ENCODE measurements at regions not wholly inside any gene's neighbourhood (a gene's known extent, or its start where the extent isn't known, plus 50 kb on each side); places are given as distances from the start of the nearest gene placed in this dataset.

DNA sequence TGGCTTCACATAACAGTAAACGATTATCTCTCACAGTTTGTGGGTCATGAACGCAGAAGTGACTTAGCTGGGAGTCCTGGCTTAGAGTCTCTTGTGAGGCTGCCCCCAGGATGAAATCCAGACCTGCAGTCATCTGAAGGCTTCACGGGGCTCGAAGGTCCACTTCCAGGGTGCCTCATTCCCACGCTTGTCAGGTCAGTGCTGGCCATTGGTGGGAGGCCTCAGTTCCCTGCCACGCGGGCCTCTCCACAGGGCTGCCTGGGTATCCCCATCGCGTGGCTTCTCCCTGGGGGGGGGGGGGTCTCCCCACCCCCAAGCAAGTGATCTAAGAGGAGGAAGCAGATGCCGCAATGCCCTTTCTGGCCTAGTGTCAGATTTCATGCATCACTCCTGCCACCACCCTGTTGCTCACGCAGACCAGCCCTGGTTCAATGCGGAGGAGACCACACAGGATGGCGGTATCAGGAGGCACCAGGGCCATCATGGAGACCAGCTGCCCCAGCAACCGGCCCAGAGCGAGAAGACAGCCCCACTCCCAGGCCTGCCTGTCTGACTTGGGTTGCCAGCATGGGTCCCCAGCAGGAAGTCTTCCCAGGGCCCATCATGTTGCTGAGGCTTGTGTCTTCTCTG is 77.3 kb upstream of the CDH5 start:
- no peak for DNase-seq

DNA sequence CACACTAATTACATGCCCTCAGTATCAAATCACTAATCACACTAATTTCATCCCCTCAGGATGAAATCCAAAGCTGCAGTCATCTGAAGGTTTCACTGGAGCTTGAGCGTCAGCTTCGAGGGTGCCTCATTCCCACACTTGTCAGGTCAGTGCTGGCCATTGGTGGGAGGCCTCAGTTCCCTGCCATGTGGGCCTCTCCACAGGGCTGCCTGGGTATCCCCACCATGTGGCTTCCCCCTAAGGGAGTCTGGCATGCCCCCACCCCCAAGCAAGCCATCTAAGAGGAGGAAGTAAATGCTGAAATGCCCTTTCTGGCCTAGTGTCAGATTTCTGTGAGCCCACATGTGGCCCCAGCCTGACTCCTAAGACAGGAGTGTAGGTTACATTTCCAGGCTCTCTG is 78.6 kb upstream of the CDH5 start:
- DNase-seq: no peak

- no peak for DNase-seq
Observed at GRCh38 chr16:66287416-66287815, 79.1 kb upstream of the CDH5 start.

- no peak for DNase-seq
Observed at GRCh38 chr16:66286527-66286926, 80.0 kb upstream of the CDH5 start.

DNA sequence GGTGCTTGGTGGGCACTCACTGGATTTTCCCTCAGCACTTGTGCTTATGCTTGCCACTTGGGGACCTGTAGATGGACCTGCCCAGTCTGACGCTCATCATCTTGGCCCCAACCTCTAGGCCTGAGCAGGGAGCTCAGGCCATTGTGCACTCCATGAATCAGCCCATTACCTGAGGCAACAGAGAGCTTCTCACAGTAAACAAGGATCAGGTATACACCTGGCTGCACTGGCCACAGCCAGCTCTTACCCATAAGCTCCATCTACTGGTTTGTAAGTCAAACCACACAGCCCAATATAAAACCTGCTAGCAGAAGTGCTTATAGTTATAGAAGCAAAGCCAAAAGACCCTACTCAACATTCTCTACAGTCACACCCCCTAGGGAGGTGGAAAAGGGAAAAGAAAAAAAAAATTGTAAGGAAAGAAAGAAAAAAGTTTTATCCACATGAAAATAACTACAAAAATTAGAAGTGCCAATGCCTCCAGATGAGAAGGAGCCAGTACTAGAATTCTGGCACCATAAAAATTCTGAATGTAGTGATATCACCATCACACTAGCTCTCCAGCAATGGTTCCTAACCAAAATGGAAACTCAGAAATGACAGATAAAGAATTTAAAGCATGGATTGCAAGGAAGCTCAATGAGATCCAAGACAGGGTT is 87.8 kb upstream of the CDH5 start:
- DNase-seq: no peak

GRCh38 chr16:66278111-66278531 is 88.4 kb upstream of the CDH5 start:
- DNase-seq: no peak

DNA sequence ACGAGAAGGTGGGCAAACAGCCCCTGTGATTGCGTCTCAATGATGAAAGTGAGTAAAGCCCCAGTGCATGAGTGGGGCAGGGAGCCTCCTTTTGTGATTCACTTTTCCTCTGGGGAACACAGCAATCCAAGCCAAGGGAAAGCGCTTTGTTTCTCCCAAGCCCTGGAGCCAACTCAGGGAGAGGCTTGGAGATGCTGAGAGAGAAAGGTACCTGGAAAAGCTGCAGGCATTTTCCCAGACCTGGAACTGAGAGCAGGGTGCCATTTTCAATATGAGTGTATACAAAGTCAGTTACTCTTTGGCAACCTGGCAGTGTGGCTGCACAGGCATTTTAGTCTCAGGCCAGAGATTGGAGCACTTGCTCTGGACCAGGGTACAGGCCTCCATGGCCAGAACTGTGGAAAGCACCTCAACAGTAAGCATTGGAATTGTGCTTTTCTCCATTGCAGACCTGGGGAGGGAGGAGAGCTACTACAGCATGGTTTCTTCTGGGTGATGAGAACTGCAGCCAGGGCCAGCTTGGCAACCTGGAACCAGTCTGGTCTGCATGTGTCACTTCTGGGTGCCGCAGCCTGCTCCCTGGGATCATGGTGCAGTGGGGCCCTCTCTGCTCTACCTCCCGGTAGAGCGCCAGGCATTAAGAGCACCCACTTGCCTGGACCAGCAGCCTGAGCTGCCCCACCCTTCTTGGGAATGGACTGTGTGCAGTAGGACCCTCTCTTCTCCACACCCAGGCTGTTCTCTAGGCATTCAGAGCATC is 89.0 kb upstream of the CDH5 start:
- DNase-seq: no peak

DNA sequence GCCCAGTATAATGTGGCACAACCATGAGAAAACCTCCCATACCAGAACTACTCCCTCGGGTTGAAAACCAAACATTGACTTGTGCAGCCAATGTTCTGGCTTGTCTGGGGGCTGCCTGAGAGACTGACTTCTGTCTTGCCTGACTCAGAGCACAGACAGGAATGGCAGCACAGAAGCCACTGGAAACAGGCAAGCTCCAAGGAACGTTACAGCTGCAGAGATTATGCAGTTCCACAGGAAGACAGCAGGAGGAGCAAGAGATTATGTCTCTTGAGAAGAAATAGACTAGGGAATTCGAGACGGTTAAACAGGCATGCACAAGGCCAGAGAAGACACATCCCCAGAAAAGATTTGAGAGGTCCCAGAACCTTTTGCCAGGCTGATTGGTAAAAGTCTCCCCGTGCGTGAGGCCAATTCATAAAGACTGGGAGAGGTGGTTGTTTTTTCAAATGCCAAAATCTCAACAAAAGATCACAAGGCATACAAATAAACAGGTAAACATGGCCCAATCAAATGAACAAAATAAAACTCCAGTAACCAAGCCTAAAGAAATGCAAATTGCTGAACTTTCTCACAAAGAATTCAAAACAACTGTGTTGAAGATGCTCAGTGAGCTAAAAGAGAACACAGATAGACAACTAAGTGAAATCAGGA is 90.6 kb upstream of the CDH5 start:
- no peak for DNase-seq

GRCh38 chr16:66274335-66275110 is 92.0 kb upstream of the CDH5 start:
- DNase-seq: no peak

DNA sequence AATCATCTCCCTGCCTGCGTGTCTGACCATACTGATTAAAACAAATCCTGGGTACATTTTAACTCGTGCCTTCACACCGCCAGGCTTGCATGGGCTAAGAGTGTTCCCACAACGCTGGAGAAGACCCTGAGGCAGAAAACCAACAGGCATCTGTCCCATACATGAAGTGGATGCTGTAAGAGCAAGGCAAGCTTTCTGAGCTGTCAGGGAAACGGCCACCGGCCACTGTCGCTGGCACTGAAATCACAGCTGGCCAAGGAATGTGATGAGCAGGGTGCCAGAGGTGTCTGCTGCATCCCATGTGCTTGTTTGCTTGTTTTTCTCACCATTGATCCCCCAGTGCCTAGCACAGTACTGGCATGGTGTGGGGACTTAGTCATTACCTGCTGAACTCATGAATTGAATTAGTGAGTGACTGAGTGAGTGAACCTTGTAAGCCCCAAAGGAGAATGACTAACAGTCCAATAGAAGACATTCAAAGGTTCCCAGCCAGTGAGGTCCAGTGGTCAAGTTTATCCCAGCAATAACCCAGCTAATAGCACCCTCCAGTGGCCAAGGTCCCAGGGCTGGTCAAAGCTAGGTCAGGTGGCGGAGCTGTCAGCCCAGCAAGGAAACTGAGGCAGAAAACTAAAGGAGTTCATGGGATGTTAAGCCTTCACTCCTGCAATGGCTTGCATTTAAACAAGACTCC is 92.7 kb upstream of the CDH5 start:
- no peak for DNase-seq

DNA sequence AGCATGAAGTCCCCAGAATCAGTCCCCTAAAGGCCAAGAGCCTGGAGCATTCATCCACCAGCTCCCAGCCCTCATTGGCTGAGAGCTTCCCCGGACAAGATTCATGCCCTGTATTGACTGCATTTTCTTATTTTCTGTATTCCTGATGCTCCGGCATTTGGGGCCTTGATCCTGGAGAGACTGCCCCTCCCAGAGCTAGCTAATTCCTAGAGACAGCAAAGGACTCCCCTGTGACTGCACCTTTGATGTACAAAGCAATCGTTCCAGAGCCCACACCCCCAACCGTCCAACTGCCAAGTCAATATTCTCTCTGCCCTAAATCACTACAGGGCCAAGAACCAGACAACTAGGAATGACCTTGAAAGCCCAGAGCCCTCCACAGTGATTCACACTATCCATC is 93.4 kb upstream of the CDH5 start:
- no peak for DNase-seq

- no peak for DNase-seq
Observed at GRCh38 chr16:66272461-66272860, 94.0 kb upstream of the CDH5 start.

DNA sequence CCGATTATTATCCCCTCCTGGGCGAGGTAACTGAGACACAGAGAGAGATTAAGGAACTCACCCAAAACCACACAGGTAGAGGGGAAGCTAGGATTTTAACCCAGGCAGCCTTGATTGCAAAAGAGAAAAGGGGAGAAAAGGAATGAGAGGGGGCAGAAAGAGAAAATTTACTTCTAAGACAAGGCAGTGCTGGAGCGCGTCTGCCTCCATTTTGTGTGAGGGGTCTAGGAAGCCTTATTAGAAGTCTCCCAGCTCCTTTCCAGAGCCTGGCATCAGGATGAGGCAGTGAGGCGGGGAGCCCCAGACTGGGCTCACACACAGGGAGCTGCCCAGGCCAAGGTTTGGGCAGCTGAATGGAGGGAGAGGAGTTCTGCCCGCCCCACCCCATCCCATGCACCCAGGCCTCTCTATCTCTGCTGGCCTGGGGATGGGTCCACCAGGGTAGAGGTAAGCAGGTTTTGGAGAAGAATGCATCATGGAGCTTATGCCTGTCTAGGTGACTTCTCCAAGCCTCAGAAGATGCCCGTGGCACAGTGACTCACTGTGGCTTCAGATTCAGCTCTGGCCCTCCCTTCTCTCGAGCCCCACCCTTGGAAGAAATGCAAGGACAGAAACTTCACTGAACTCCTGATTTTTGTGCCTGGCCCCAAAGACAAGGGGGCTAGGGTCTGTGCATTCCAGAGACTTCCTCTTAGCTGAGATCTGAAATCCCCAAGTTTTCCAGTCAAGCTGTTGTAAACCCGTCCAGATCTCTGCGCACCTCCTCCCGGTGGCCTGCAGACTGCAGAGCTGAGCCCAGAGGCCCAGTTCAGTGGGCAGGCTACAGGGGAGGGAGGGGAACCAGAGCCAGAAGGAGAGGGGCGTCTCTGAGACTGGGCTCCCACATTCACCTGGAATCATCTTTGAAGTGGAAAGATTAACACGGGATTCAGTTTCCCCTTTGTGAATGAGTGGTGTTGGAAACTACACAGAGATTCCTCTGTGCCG is 95.1 kb upstream of the CDH5 start:
- no peak for DNase-seq

DNA sequence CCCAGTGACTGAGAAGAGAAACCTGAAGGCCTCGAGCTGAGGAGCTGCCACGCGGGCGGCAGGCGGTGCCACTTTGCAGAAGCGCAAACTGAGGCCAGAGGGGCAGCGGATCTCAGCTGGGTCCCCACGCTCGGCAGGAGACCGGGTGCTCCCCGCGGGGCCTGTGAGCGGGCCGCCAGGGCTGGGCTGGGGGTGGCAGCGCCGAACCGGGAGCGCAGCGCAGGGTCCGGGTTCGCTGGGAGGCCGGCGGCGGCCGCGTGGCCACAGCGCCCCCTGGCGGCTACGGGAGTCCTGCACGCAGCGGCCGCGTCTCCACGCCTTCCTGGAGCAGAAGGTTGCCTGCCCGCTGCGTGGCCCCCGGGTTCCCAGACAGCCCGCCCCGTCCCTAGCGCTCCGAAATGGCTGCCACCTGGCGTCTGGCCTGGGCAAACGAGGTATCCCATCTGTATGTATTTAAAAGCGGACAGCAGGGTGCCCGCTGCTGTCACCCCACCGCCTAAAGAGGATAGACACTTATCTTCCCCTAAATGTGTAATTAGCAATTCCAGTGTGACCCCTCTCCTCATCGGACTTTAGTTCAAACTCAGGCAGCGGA is 96.1 kb upstream of the CDH5 start:
- DNase-seq: no peak

DNA sequence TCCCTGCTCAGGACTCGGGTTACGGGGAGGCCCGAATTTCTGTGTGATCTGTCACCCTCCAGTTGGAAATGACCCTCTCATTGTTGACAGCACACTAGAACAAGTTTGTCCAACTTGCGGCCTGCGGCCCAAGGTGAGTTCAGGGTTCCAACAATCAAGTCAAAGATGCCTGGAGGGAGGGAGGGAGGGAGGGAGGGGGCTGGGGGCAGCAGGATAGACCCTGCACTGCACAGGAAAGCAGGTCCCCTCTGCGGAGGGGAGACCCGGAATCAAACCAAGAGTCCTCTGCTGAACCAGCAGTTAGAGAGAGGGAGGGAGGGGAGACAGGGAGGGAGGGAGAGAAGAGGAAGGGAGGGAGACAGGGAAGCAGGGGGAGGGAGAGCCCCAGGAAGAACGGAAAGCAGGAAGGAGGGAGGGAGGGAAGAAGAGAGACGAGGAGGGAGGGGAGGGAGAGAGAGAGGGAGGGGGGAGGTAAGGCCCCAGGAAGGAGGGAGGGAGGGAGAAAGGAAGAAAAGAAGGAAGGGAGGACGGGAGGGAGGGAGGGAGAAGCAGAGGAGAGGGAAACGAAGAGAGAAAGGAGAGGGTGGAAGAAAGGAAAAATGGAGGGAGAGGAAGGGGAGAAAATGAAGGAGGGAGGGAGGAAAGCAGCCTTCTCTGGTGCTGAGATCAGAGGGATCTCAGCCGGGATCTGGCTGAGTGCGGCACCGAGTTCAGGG is 96.7 kb upstream of the CDH5 start:
- no peak for DNase-seq

- no peak for DNase-seq
Observed at GRCh38 chr16:66267292-66268014, 99.0 kb upstream of the CDH5 start.

- DNase-seq: no peak
Observed at GRCh38 chr16:66266436-66267291, 99.8 kb upstream of the CDH5 start.

DNA sequence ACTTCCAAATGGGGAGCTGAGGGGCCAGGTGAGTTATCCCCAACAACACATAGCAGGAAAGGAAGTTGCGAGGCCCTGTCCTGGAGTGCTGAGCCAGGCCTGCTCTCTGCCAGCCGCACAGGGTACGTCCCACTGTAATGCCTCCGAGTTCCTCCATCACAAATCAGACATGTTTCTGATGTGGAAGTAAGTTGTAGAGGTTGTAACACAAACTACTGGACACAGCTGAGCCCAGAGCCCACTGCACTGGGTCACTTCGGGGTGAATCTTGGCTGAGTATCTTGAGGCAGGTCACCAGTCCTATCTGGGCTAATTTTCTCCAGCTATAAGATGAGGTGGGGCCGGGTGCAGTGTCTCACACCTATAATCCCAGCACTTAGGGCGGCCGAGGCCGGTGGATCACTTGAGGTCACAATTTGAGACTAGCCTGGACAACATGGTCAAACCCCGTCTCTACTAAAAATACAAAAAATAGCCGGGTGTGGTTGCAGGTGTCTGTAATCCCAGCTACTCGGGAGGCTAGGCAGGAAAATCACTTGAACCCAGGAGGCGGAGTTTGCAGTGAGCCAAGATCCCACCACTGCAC is 100.8 kb upstream of the CDH5 start:
- DNase-seq: no peak
